ENCODE measurements at regions not wholly inside any gene's neighbourhood (a gene's known extent, or its start where the extent isn't known, plus 50 kb on each side); places are given as distances from the start of the nearest gene placed in this dataset.
"Not testable (repeated sequence)": the region's sequence is repeated elsewhere in the genome, so short reads cannot be mapped to it uniquely, and the experiment has no call there.

- Mint-ChIP-seq H3K36me3 (no peaks in the 10 kb centered on the region), H3K9me3 (ENCODE audit: low read depth) (no peaks in the 10 kb centered on the region), H3K27me3 (peaks cover 3% of the 10 kb centered on the region), H3K4me1 (ENCODE audit: low read depth) (no peaks in the 10 kb centered on the region), H3K4me3 (no peak overlapping the region), H3K27ac (no peak overlapping the region)
These were observed 80.2 kb upstream of the BRD7 start for GRCh38 chr16:50448981-50449380.

- Mint-ChIP-seq H3K27me3 (peaks cover 3% of the 10 kb centered on the region), H3K27ac (no peak overlapping the region), H3K4me3 (no peak overlapping the region), H3K36me3 (no peaks in the 10 kb centered on the region), H3K4me1 (ENCODE audit: low read depth) (no peaks in the 10 kb centered on the region), H3K9me3 (ENCODE audit: low read depth) (no peaks in the 10 kb centered on the region)
These were observed 79.7 kb upstream of the BRD7 start for GRCh38 chr16:50448522-50448921.

- H3K4me3 Mint-ChIP-seq; H3K27ac Mint-ChIP-seq; H3K36me3 Mint-ChIP-seq; H3K4me1 Mint-ChIP-seq (ENCODE audit: low read depth); H3K27me3 Mint-ChIP-seq; H3K9me3 Mint-ChIP-seq (ENCODE audit: low read depth): not testable (repeated sequence)
These were observed 78.6 kb upstream of the BRD7 start for GRCh38 chr16:50447386-50447785.

GRCh38 chr16:50446861-50447260 lies 78.1 kb upstream of the BRD7 start:
- no peaks in the 10 kb centered on the region for H3K36me3 Mint-ChIP-seq
- H3K4me1 Mint-ChIP-seq (ENCODE audit: low read depth), result no peaks in the 10 kb centered on the region
- peaks cover 3% of the 10 kb centered on the region for H3K27me3 Mint-ChIP-seq
- no peak overlapping the region for H3K4me3 Mint-ChIP-seq
- no peaks in the 10 kb centered on the region for H3K9me3 Mint-ChIP-seq (ENCODE audit: low read depth)
- no peak overlapping the region for H3K27ac Mint-ChIP-seq

GRCh38 chr16:50445621-50446555 lies 77.1 kb upstream of the BRD7 start:
- Mint-ChIP-seq H3K4me1 (ENCODE audit: low read depth) (no peaks in the 10 kb centered on the region), H3K27ac (no peak overlapping the region), H3K27me3 (peaks cover 3% of the 10 kb centered on the region), H3K9me3 (ENCODE audit: low read depth) (no peaks in the 10 kb centered on the region), H3K4me3 (no peak overlapping the region), H3K36me3 (no peaks in the 10 kb centered on the region)

- no peak overlapping the region for H3K4me3 Mint-ChIP-seq
- no peak overlapping the region for H3K27ac Mint-ChIP-seq
- peaks cover 3% of the 10 kb centered on the region for H3K27me3 Mint-ChIP-seq
- H3K36me3 Mint-ChIP-seq, result peaks cover 9% of the 10 kb centered on the region
- peaks cover 10% of the 10 kb centered on the region for H3K9me3 Mint-ChIP-seq (ENCODE audit: low read depth)
- no peaks in the 10 kb centered on the region for H3K4me1 Mint-ChIP-seq (ENCODE audit: low read depth)
These were observed 75.7 kb upstream of the BRD7 start for GRCh38 chr16:50444526-50444925.

- Mint-ChIP-seq H3K4me3 (no peak overlapping the region), H3K9me3 (ENCODE audit: low read depth) (peaks cover 19% of the 10 kb centered on the region), H3K36me3 (peaks cover 17% of the 10 kb centered on the region), H3K27me3 (no peaks in the 10 kb centered on the region), H3K4me1 (ENCODE audit: low read depth) (no peaks in the 10 kb centered on the region), H3K27ac (no peak overlapping the region)
These were observed 73.4 kb upstream of the BRD7 start for GRCh38 chr16:50442221-50442620.

- H3K4me3 Mint-ChIP-seq, result no peak overlapping the region
- H3K4me1 Mint-ChIP-seq (ENCODE audit: low read depth), result no peaks in the 10 kb centered on the region
- peaks cover 17% of the 10 kb centered on the region for H3K36me3 Mint-ChIP-seq
- peaks cover 19% of the 10 kb centered on the region for H3K9me3 Mint-ChIP-seq (ENCODE audit: low read depth)
- H3K27me3 Mint-ChIP-seq, result no peaks in the 10 kb centered on the region
- no peak overlapping the region for H3K27ac Mint-ChIP-seq
These were observed 72.8 kb upstream of the BRD7 start for GRCh38 chr16:50441486-50442157.

GRCh38 chr16:50440991-50441390 lies 72.2 kb upstream of the BRD7 start:
- peaks cover 19% of the 10 kb centered on the region for H3K9me3 Mint-ChIP-seq (ENCODE audit: low read depth)
- H3K36me3 Mint-ChIP-seq, result peaks cover 17% of the 10 kb centered on the region
- no peak overlapping the region for H3K27ac Mint-ChIP-seq
- no peak overlapping the region for H3K4me3 Mint-ChIP-seq
- H3K4me1 Mint-ChIP-seq (ENCODE audit: low read depth), result no peaks in the 10 kb centered on the region
- H3K27me3 Mint-ChIP-seq, result no peaks in the 10 kb centered on the region

GRCh38 chr16:50440531-50440930 lies 71.7 kb upstream of the BRD7 start:
- Mint-ChIP-seq H3K4me3 (no peak overlapping the region), H3K27ac (no peak overlapping the region), H3K9me3 (ENCODE audit: low read depth) (peaks cover 19% of the 10 kb centered on the region), H3K36me3 (peaks cover 17% of the 10 kb centered on the region), H3K27me3 (no peaks in the 10 kb centered on the region), H3K4me1 (ENCODE audit: low read depth) (no peaks in the 10 kb centered on the region)

- no peak overlapping the region for H3K27ac Mint-ChIP-seq
- H3K27me3 Mint-ChIP-seq, result peaks cover 1% of the 10 kb centered on the region
- no peak overlapping the region for H3K4me3 Mint-ChIP-seq
- peaks cover 19% of the 10 kb centered on the region for H3K9me3 Mint-ChIP-seq (ENCODE audit: low read depth)
- peaks cover 17% of the 10 kb centered on the region for H3K36me3 Mint-ChIP-seq
- H3K4me1 Mint-ChIP-seq (ENCODE audit: low read depth), result no peaks in the 10 kb centered on the region
These were observed 69.1 kb upstream of the BRD7 start for GRCh38 chr16:50437769-50438437.

GRCh38 chr16:50436271-50436670 lies 67.5 kb upstream of the BRD7 start:
- peaks cover 17% of the 10 kb centered on the region for H3K36me3 Mint-ChIP-seq
- H3K4me1 Mint-ChIP-seq (ENCODE audit: low read depth), result no peaks in the 10 kb centered on the region
- H3K27ac Mint-ChIP-seq, result no peak overlapping the region
- H3K4me3 Mint-ChIP-seq, result no peak overlapping the region
- H3K9me3 Mint-ChIP-seq (ENCODE audit: low read depth), result peaks cover 19% of the 10 kb centered on the region
- H3K27me3 Mint-ChIP-seq, result peaks cover 1% of the 10 kb centered on the region

- Mint-ChIP-seq H3K9me3 (ENCODE audit: low read depth) (peaks cover 14% of the 10 kb centered on the region), H3K4me3 (no peak overlapping the region), H3K36me3 (peaks cover 12% of the 10 kb centered on the region), H3K27me3 (peaks cover 1% of the 10 kb centered on the region), H3K4me1 (ENCODE audit: low read depth) (no peaks in the 10 kb centered on the region), H3K27ac (no peak overlapping the region)
These were observed 66.2 kb upstream of the BRD7 start for GRCh38 chr16:50434872-50435478.

GRCh38 chr16:50430076-50430475 lies 61.3 kb upstream of the BRD7 start:
- H3K4me1 Mint-ChIP-seq (ENCODE audit: low read depth), result no peaks in the 10 kb centered on the region
- H3K27ac Mint-ChIP-seq, result no peak overlapping the region
- no peaks in the 10 kb centered on the region for H3K36me3 Mint-ChIP-seq
- no peaks in the 10 kb centered on the region for H3K9me3 Mint-ChIP-seq (ENCODE audit: low read depth)
- H3K4me3 Mint-ChIP-seq, result no peak overlapping the region
- peaks cover 1% of the 10 kb centered on the region for H3K27me3 Mint-ChIP-seq

- Mint-ChIP-seq H3K27ac (no peak overlapping the region), H3K4me1 (ENCODE audit: low read depth) (no peaks in the 10 kb centered on the region), H3K27me3 (peaks cover 2% of the 10 kb centered on the region), H3K9me3 (ENCODE audit: low read depth) (no peaks in the 10 kb centered on the region), H3K4me3 (no peak overlapping the region), H3K36me3 (no peaks in the 10 kb centered on the region)
These were observed 60.0 kb upstream of the BRD7 start for GRCh38 chr16:50428742-50429141.
